IMR-90 (cell line): ENCODE measurements at regions not wholly inside any gene's neighbourhood (a gene's known extent, or its start where the extent isn't known, plus 50 kb on each side); places are given as distances from the start of the nearest gene placed in this dataset.

Source experiments
- ATAC-seq: fragments of 200-7000 bp; cut with Tn5 transposase; 2 replicates; pipeline ENCODE4 v1.9.1; 2020; ENCODE audit warnings: low read depth, mild to moderate bottlenecking, moderate library complexity
- BruUV-seq: library from RNA; stranded (reverse); fragments of 400-500 nt; replicated peaks from 2 replicates; lab custom pipeline; 2021; lab: Mats Ljungman, UMichigan
- CTCF ChIA-PET: fragments of 300-600 bp; formaldehyde crosslinking; extraction: SDS; loops from one replicate; lab custom pipeline; 2021; ENCODE audit warnings: antibody characterized with exemption; lab: Yijun Ruan, JAX
- POLR2A ChIA-PET: fragments of 300-600 bp; sonication (Branson Sonifier 250); formaldehyde crosslinking; loops from one replicate; lab custom pipeline; 2022; ENCODE audit warnings: antibody characterized with exemption; ENCODE audit not compliant: unreplicated experiment; lab: Charles Lee
- DNase-seq: peaks from one replicate; pipeline ENCODE4 v3.0.0; 2013
- H2AFZ ChIP-seq: replicated peaks from 2 replicates; pipeline ENCODE3; 2013; ENCODE audit warnings: low read length, mild to moderate bottlenecking; ENCODE audit not compliant: poor library complexity
- H2AK5ac ChIP-seq: 2 replicates; pipeline ENCODE4 v1.6.1; 2013; ENCODE audit warnings: low read depth, low read length, inconsistent platforms
- H2AK9ac ChIP-seq: replicated peaks from 2 replicates; pipeline ENCODE3; 2013; ENCODE audit warnings: mild to moderate bottlenecking, low read depth, low read length, moderate library complexity; ENCODE audit not compliant: poor library complexity
- H2BK120ac ChIP-seq: 2 replicates; pipeline ENCODE4 v1.6.1; 2013; ENCODE audit warnings: low read depth, low read length, inconsistent platforms
- H2BK15ac ChIP-seq: 3 replicates; pipeline ENCODE4 v1.6.1; 2013; ENCODE audit warnings: low read depth, low read length, inconsistent platforms
- H2BK20ac ChIP-seq: 2 replicates; pipeline ENCODE4 v1.6.1; 2013; ENCODE audit warnings: low read depth, mild to moderate bottlenecking, inconsistent platforms, low read length, moderate library complexity
- H2BK5ac ChIP-seq: 2 replicates; pipeline ENCODE4 v1.6.1; 2013; ENCODE audit warnings: mild to moderate bottlenecking, low read depth, low read length, inconsistent platforms; ENCODE audit not compliant: poor library complexity, severe bottlenecking
- H3K14ac ChIP-seq: replicated peaks from 2 replicates; pipeline ENCODE4 v1.6.1; 2013; ENCODE audit warnings: low read depth, low read length, inconsistent platforms
- H3K18ac ChIP-seq: 2 replicates; pipeline ENCODE4 v1.6.1; 2013; ENCODE audit warnings: low read depth, low read length, control low read depth
- H3K23ac ChIP-seq: 2 replicates; pipeline ENCODE4 v1.6.1; 2013; ENCODE audit warnings: low read depth, low read length, inconsistent platforms
- H3K27ac ChIP-seq: 2 replicates; pipeline ENCODE4 v1.5.1; 2013; ENCODE audit warnings: mild to moderate bottlenecking, control low read depth, low read length; ENCODE audit not compliant: insufficient read depth
- H3K27me3 ChIP-seq: 2 replicates; pipeline ENCODE4 v1.6.1; 2013; ENCODE audit warnings: low read length; ENCODE audit not compliant: control insufficient read depth, insufficient read depth
- H3K36me3 ChIP-seq: 2 replicates; pipeline ENCODE4 v1.6.1; 2013; ENCODE audit warnings: low read length, mixed read lengths; ENCODE audit not compliant: control insufficient read depth, insufficient read depth
- H3K4ac ChIP-seq: 2 replicates; pipeline ENCODE4 v1.6.1; 2013; ENCODE audit warnings: low read depth, low read length, inconsistent platforms
- H3K4me1 ChIP-seq: 2 replicates; pipeline ENCODE4 v1.6.1; 2013; ENCODE audit warnings: low read length, mixed read lengths; ENCODE audit not compliant: control insufficient read depth, insufficient read depth
- H3K4me2 ChIP-seq: 2 replicates; pipeline ENCODE4 v1.6.1; 2013; ENCODE audit warnings: low read depth, mild to moderate bottlenecking, control low read depth, low read length, moderate library complexity
- H3K4me3 ChIP-seq: 2 replicates; pipeline ENCODE4 v1.5.1; 2013; ENCODE audit warnings: low read depth, mild to moderate bottlenecking, control low read depth, low read length, moderate library complexity; ENCODE audit not compliant: insufficient read depth
- H3K56ac ChIP-seq: 2 replicates; pipeline ENCODE4 v1.6.1; 2013; ENCODE audit warnings: low read length, inconsistent platforms; ENCODE audit not compliant: insufficient read depth; ENCODE audit errors: extremely low read depth
- H3K79me1 ChIP-seq, 2 experiments: 2 replicates each; pipeline ENCODE4 v1.6.1; 2013; ENCODE audit warnings: low read length in 2 of 2, inconsistent platforms in 1 of 2, low read depth in 1 of 2
- H3K9ac ChIP-seq: 2 replicates; pipeline ENCODE4 v1.6.1; 2013; ENCODE audit warnings: low read depth, low read length, control low read depth
- H3K9me1 ChIP-seq: 2 replicates; pipeline ENCODE4 v1.6.1; 2013; ENCODE audit warnings: low read length, inconsistent platforms; ENCODE audit not compliant: insufficient read depth
- H3K9me3 ChIP-seq: 2 replicates; pipeline ENCODE4 v1.6.1; 2013; ENCODE audit warnings: low read length; ENCODE audit not compliant: control insufficient read depth, insufficient read depth
- H4K20me1 ChIP-seq: 2 replicates; pipeline ENCODE4 v1.6.1; 2013; ENCODE audit warnings: low read length, inconsistent platforms; ENCODE audit not compliant: insufficient read depth
- H4K5ac ChIP-seq: 2 replicates; pipeline ENCODE4 v1.6.1; 2013; ENCODE audit warnings: mild to moderate bottlenecking, low read depth, low read length, control low read depth
- H4K8ac ChIP-seq, 2 experiments: 2 replicates each; pipeline ENCODE4 v1.6.1; 2013; ENCODE audit warnings: low read depth in 2 of 2, low read length in 2 of 2, control low read depth in 1 of 2, inconsistent platforms in 1 of 2
- H4K91ac ChIP-seq: 2 replicates; pipeline ENCODE4 v1.6.1; 2013; ENCODE audit warnings: low read depth, low read length, inconsistent platforms; ENCODE audit not compliant: insufficient read depth
- CHD1 ChIP-seq: IDR thresholded peaks from 2 replicates; pipeline ENCODE4 v1.6.1; 2012; ENCODE audit warnings: low read depth, low read length, improper control_type of control experiment
- CTCF ChIP-seq: conservative IDR thresholded peaks from 2 replicates; pipeline ENCODE4 v1.5.1; 2012; ENCODE audit warnings: mild to moderate bottlenecking, low read depth, low read length, improper control_type of control experiment
- FOS ChIP-seq: fragments of 150-350 bp; IDR thresholded peaks from 2 replicates; pipeline ENCODE4 v1.6.1; 2016; ENCODE audit warnings: low read depth, low read length
- MXI1 ChIP-seq: IDR thresholded peaks from 2 replicates; pipeline ENCODE4 v1.6.1; 2012; ENCODE audit warnings: low read depth, mild to moderate bottlenecking, low read length, moderate library complexity, borderline replicate concordance
- NFE2L2 ChIP-seq: fragments of 150-350 bp; IDR thresholded peaks from 2 replicates; pipeline ENCODE4 v1.6.1; 2016; ENCODE audit warnings: low read depth, mild to moderate bottlenecking, low read length
- SMC3 ChIP-seq: fragments of 150-350 bp; IDR thresholded peaks from 2 replicates; pipeline ENCODE4 v1.6.1; 2016; ENCODE audit warnings: low read depth, mild to moderate bottlenecking, antibody characterized with exemption, low read length, moderate library complexity
- whole genome bisulfite sequencing, 2 experiments: methylation state at CpG; one replicate each; pipeline versions ENCODE4 v1.1.5 to v1.1.7; 2013; ENCODE audit warnings: missing lambda C conversion rate in 2 of 2; ENCODE audit not compliant: insufficient read length in 1 of 2; ENCODE audit errors: extremely low coverage in 2 of 2; 5-methylcytosine and 5-hydroxymethylcytosine counted together
- dilution Hi-C: fragments of 300-500 bp; cut with HindIII; formaldehyde crosslinking; loops from one replicate; pipeline ENCODE4 v1.14.3; 2018; ENCODE audit warnings: low sequenced_read_pairs; ENCODE audit not compliant: unreplicated experiment
- in situ Hi-C: fragments of 300-500 bp; cut with MboI; formaldehyde crosslinking; loops from 3 replicates; pipeline ENCODE4 v1.14.3; 2019; ENCODE audit warnings: low sequenced_read_pairs, inconsistent platforms, mixed read lengths
- intact Hi-C: fragments of 100-400 bp; cut with micrococcal nuclease; formaldehyde crosslinking; loops from 2 replicates; pipeline ENCODE4 v1.10.0; 2022

GRCh38 chr2:104769096-104769495 is 84.8 kb upstream of the POU3F3 start:
- intact Hi-C loops = no loop called here
- dilution Hi-C loops = no loop called here
- in situ Hi-C loops = no loop called here
- ChIA-PET CTCF (no interaction called here), POLR2A (no interaction called here)
- H4K5ac ChIP-seq = no peak overlapping the region
- no peak overlapping the region for H3K18ac ChIP-seq
- no peak overlapping the region for H3K9ac ChIP-seq
- no peak overlapping the region for H3K23ac ChIP-seq
- H3K36me3 ChIP-seq = no peaks in the 10 kb centered on the region
- no peak overlapping the region for H3K4me2 ChIP-seq
- no peaks in the 10 kb centered on the region for H3K79me1 ChIP-seq
- no peak overlapping the region for H2AFZ ChIP-seq
- H2BK120ac ChIP-seq = no peak overlapping the region
- H2BK5ac ChIP-seq = no peak overlapping the region
- peaks cover 7% of the 10 kb centered on the region; the same call in 1 of the 2 replicates for H3K9me3 ChIP-seq
- H3K56ac ChIP-seq = no peak overlapping the region
- H4K8ac ChIP-seq = no peak overlapping the region
- H3K27ac ChIP-seq = no peak overlapping the region
- no CpG with 5 or more reads among the region's 1 CpG for WGBS, 2 experiments
- no peak overlapping the region for H2BK20ac ChIP-seq
- H4K20me1 ChIP-seq = no peaks in the 10 kb centered on the region
- no peaks in the 10 kb centered on the region for H3K4me1 ChIP-seq
- H2AK5ac ChIP-seq = no peak overlapping the region
- H2AK9ac ChIP-seq = no peak overlapping the region
- ATAC-seq (no peak), DNase-seq (no peak)
- no peak overlapping the region for H4K91ac ChIP-seq
- H2BK15ac ChIP-seq = no peak overlapping the region
- TF ChIP-seq MXI1 (no peak), FOS (no peak), CTCF (no peak), SMC3 (no peak), NFE2L2 (no peak), CHD1 (no peak)
- H3K27me3 ChIP-seq = no peaks in the 10 kb centered on the region
- no peak overlapping the region for H3K14ac ChIP-seq
- no peaks in the 10 kb centered on the region for H3K9me1 ChIP-seq
- no TSS peak for BruUV-seq
- H3K4me3 ChIP-seq = no peak overlapping the region
- H3K4ac ChIP-seq = no peak overlapping the region
